GM18508 (cell line): ENCODE measurements at regions not wholly inside any gene's neighbourhood (a gene's known extent, or its start where the extent isn't known, plus 50 kb on each side); places are given as distances from the start of the nearest gene placed in this dataset.
"Not testable (repeated sequence)": the region's sequence is repeated elsewhere in the genome, so short reads cannot be mapped to it uniquely, and the experiment has no call there.

Source experiments
- ATAC-seq: cut with Tn5 transposase; IDR thresholded peaks from one replicate; pipeline ENCODE4 v1.9.1; 2021; ENCODE audit warnings: moderate number of reproducible peaks; ENCODE audit not compliant: insufficient read depth, unreplicated experiment

DNA sequence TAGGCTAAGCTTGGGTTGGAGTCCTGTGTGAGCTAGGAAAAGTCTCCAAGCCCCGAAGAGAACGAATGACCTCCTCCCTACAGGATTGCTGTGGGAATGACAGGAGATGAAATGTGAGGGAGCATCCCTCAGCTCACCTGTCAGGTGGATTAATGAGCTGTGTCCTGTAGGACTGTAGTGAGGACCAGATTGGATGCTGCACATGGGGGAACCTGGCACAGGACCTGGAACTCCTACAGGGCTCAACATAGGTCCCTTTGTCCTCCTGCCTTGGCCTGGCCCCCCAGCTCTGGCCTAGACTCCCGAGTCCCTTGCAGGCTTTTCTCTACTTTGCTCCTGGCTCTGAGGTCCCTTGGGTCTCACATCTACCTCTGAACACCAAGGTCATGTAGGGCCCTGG, 155.7 kb downstream of the PTPRU start:
- no peak for ATAC-seq

DNA sequence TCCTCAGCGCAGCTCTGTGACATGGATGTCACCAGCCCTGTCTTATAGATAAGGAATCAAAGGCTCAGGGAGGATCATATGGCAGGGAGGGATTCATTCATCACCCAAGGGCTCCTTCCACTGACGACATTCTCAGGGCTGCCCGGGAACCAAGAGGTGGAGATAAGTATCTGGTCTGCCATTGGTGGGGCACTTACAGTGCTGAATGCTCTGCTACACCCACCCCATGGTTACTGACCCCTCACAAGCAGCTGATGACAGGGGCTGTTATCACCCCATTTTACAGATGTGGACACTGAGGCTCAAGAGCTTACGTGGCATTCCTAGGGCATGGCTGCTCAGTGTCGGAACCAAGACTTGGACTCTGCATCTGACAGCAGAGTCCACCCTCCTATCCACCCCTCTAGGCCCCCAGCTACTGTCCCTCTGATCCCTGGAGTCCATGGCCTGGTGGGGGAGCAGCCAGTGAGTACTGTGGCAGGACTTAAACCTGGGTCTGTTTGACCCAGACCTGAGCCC, 155.1 kb downstream of the PTPRU start:
- no peak for ATAC-seq

DNA sequence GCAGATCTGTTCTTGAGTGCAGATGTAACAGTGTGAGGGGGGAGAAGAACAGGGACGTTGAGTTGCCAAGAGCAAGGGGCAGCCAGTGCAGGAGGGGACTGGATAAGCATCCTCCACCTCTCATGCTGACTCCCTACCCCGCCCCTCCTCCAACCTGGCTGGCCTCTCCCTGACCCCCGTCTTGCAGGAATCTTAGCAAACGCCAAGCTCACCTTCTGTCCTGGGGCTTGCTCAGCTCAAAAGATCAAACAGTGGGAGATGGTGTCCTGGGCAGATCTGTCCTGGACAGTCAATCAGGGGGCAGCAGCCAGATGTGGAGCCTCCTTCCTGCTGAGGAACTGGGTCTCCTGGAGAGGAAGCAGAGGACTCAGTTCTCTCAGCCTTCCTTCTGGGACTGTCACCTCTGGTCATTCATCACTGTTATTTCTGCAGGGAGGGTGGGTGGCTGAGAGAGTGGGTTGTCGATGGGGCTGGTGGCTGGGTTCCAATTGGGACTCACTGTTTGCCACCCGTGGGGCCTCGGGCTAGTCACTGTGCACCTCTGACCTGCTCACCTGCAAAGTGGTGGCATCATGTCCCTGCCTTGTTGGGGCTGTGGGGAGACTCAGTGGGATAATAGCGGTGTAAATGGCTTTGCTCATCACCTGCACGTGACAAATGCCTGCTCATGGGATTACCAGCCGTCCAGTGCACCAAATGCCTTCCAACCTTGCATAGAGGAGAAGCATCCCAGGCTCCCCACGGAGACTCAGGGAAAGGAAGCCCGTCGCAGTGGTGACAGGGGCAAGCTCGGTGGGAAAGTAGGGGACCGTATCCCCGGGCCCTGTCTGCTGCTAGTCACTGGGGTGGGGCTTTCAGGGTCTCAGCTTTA, 154.4 kb downstream of the PTPRU start:
- no peak for ATAC-seq

DNA sequence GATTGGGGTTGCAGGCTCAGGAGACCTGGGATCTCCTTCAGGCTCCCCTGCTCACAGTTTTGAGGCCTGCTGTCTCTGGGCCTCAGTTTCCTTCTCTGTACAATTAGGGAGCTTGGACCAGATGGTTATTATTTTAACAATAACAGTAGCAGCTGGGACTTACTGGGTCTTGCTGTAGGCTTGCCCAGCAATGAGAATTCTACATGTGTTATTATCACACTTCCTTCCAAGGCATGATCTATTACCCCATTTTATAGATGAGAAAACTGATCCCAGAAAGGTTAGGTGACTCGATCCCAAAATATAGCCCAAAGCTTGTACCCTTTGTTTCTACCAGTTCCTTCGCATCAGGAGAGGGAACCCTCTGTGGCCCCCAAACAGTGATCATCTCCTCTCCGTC, 153.8 kb downstream of the PTPRU start:
- no peak for ATAC-seq

DNA sequence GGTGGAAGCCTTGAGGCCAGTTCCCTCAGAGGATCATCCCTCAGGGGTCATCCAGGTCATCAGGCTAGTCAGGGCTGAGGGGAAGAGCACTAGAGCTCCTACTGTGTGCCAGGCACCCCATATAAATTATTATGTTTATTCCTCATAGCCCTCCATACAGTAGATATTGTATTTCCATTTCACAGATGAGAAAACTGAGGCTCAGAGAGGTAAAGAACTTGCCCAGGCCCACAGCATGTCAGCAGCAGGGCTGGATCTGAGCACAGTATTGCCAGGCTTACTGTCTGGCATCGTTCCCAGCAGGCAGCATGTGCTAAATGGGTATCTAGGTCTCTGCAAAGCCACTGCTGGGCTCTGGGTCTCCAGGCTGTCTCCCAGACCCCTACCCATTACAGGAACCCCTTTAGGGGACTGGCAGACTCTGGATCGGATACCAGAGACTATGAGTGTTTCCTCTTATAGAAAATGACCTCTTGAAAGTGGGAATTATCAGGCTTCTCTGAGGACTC, 153.3 kb downstream of the PTPRU start:
- ATAC-seq = no peak

DNA sequence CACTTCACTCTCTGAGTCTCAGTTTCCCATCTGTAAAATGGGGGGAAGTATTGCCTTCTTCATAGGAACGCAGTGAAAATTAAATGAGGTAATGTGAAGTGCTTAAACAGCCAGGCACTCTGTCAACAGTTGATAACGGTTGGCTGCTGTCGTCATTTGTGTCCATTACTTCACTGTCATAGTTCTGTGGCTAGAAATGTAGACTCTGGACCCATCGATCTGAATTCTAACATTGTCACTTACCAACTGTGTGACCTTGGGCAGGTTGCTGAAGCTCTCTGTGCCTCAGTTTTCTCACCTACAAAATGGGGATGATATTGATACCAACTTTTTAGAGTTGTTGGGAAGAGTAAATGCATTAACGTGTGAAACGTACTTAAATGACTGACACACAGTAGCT, 152.6 kb downstream of the PTPRU start:
- ATAC-seq = no peak

DNA sequence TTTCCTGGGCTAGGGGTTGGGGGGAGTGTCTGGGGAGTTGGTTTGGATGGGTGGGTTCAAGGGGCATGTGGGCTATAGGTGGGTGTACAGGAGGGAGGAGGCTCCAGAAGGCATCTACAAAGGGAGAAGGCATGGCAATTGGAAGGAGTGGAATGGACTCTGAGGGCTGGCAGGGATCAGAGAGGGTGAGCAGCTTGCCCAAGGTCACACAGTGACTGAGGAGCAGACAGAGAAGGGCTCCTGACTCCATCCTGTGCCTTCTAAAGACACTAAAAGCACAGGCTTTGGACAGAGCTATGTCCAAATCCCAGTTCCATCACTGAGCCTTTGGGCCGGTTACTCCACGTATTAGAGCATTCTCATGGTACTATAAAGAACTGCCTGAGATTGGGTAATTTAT, 151.8 kb downstream of the PTPRU start:
- no peak for ATAC-seq

DNA sequence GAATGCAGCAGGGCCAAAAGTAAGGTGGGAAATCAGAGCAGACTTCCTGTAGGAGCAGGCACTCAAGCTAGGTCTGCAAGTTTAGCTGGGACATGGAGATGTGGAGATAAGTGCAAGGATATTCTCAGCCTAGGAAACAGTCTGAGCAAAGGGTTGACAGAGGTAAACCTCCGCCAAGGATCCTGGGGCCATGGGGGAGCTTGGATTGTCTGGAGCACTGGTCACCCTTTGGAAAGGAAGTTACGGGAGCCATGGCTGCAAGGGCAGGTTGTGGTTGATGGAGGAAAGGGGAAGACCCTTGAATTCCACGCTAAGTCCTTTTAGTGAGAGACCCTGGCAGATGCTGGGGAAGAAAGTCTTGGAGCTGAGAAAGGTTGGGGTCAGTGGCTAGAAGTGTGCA, 150.9 kb downstream of the PTPRU start:
- ATAC-seq = no peak

DNA sequence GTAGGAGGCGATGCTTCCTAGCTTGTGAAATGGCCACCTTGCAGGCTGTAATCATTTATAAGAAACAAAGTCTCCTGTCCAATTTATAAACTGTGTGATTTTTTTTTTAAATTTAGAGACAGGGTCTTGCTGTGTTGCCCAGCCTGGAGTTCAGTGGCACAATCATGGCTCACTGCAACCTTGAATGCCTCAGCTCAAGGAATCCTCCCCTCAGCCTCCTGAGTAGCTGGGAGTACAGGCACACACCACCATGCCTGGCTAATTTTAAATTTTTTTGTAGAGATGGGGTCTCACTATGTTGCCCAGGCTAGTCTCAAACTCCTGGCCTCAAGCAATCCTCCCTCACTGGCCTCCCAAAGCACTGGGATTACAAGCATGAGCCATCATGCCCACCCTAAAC, 150.1 kb downstream of the PTPRU start:
- ATAC-seq = not testable (repeated sequence)

DNA sequence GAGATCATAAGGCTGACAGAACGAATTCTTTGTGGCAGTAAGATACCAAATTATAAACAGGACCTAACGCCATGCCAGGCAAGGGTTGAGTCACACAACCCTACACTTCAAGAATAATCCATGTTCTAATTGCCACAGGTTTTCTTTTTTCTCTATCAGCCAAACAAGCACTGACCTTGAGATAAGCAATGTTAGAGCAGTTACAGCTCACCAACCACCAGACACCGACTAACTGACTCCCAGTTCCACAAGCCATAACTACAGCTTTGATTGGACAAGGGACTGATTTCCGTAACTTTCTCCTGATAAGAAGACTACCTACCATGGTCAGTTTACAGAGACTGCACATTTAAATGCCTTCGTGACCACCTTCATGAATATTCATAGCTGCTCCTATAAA, 149.6 kb downstream of the PTPRU start:
- no peak for ATAC-seq

DNA sequence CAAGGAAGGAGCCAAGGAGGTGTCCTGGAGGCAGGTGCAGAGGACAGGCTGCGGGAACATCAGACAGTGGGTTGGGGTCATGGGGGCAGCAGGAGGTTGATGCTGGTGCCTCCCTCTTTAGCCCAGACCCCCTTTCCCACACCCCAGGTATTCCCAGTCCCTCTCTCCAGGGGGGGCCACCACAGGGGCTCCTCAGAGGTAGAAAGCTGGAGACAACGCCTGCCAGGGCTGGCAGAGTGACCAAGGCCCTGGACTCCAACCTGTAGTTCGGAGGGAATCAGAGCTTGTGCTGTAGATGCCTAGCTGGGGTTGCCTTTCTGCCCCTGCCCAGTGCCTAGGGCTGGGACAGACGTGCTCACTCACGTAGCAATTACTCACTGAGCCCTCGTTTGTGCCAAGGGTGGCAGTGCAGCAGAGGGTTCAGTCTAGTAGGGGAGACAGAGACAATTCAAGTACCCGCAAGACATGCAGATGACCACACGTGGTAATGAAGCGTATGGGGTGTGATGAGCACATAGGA, 148.2 kb downstream of the PTPRU start:
- no peak for ATAC-seq

DNA sequence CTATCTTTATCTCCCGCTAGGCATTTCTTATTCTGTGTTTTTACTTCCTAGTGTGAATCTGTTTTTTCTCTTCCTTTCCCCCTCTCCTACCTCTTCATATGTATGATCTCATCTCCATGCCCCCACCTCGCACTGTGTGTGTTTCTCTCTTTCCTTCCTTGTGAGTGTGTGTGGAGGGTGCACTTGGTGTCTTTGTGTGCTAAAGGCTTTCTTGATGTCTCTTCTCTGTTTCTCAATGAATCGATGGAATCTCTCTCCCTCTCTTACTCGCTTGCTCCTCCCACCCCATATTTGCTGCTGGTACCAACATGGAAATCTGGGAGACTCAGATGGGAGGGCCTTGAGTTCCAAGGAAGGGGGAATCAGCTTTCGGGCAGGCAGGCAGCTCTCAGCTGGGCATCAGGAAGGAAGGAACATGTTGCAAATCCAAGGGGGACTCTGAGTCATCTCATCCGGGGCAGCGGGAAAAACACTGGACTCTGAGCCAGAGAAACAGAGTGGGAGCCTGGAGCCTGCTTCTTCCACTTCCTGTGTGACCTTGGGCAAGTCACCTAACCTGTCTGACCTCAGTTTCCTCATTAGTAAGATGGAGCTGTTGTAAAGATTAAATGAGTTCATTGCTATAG, 147.5 kb downstream of the PTPRU start:
- ATAC-seq = no peak

DNA sequence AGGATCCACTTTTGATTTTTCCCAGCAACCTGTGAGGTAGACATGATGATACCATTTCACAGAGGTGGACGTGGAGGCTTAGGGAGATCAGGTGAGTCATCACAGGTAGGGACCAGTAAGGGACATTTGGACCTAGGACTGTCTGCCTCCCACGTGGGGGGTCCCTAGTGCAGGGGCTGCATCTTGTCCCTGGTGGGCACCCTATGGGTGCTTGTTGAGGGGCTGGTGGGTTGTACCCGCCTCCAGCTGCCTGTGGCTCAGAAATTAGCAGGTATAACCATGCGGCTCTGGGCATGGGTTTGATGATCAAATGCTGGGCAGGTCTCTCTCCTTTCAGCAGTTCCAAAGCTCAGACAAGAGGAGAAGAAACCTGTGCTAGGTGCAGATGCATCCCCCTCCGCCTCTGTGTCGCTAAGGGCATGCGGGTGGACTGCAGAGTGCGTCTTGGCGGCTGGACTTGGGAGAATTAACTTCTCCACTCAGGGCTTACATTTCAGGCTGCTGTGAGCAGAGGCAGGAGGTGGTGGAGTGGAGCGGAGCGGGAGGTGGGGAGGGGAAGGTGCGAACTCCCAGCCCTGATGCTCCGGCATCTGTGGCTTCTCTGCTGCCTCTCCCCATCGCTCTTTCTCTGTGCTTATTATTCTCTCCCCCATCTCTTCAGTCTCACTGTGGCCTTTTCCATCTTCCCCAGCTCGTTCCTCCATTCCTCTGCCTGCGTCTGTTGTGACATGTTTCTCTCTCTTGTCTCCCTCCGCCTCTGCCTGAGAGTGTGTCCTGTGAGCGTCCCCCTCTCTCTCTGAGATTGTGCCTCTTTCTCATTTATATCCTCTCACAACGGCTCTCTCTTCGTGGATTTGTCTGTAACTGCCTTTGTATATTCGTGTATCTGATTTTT, 146.8 kb downstream of the PTPRU start:
- ATAC-seq = no peak

DNA sequence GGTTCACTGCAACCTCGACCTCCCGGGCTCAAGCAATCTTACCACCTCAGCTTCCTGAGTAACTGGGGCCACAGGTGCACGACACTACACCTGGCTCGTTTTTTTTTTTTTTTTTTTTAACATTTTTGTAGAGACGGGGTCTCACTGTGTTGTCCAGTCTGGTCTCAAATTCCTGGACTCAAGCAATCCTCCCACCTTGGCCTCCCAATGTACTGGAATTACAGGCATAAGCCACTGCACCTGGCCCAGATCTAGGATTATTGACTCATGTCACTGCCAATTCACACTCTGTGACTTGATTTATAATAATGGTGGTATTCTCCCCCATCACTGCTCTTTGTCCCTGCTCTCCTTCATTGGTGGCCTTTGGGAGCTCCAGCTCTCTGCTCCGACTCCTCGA, 145.1 kb downstream of the PTPRU start:
- ATAC-seq = no peak

DNA sequence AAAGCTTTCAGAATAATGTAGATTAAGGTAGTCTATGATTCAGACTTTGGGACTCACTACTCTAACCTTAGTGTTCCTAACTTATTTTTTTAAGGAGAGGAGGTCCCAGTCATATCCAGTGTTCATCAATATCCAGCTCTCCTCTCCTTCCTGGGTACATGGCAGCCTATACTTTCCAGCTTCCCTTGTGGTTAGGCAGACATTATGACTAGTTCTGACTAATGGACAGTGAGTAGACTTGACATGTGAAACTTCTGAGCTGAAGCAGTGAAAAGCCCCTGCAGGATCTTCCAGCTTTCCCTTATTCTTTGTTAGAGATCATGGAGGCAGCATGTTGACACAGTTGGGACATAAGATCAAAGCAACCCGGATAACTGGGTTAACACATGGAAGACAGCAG, 144.2 kb downstream of the PTPRU start:
- no peak for ATAC-seq

DNA sequence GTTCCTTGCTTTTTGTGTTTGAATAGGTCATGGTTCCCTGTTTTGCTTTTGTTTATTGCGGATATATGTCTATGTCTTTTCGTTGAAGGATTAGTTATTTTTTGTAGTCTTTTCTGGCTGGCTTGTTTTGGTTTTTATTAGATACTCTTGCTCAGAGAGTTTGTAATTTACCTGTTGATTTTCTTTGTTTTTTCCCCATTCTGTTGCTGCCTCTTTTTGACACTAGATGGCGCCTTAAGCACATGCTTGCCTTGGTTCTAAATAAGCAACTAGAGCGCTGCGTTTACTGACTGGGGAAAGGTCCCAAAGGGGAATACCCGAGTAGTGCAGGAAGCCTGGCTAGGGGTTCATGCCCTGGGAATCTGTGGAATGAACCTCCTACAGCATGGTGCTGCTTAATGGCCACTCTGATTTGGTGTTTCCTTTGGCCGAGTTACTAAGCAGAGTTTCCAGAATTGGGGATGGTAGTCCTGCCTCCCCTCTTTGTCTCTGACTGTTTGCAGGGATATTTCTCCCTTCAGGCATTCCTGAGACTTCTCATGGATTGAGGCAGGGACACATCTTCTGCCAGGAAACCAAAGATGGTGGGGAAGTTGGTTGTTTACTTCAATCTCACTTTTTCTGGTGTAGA, 143.2 kb downstream of the PTPRU start:
- ATAC-seq = no peak
